K562 (cell line): ENCODE measurements at regions not wholly inside any gene's neighbourhood (a gene's known extent, or its start where the extent isn't known, plus 50 kb on each side); places are given as distances from the start of the nearest gene placed in this dataset.

Source experiments
- ATAC-seq: fragments of 200-7000 bp; cut with Tn5 transposase; 3 replicates; pipeline ENCODE4 v1.9.1; 2020; ENCODE audit warnings: moderate library complexity
- BruUV-seq: library from RNA; stranded (reverse); fragments of 400-500 nt; replicated peaks from 2 replicates; lab custom pipeline; 2021; lab: Mats Ljungman, UMichigan
- CTCF ChIA-PET: fragments of 300-600 bp; formaldehyde crosslinking; extraction: SDS; loops from one replicate; lab custom pipeline; 2021; ENCODE audit warnings: low intra/inter-chr PET ratio; lab: Yijun Ruan, JAX
- POLR2A ChIA-PET: fragments of 300-600, 350-650 bp; sonication (Branson Sonifier 250); formaldehyde crosslinking; extraction: SDS; loops from one replicate; lab custom pipeline; 2021; ENCODE audit warnings: antibody characterized with exemption, inconsistent platforms; lab: Yijun Ruan, JAX
- DNase-seq, 4 experiments: peaks; one replicate each; pipeline versions ENCODE4 v3.0.0 to v3.0.0-alpha.2; 2011 to 2018; ENCODE audit warnings: low spot score in 3 of 4, mixed read lengths in 3 of 4; ENCODE audit errors: extremely low read depth in 1 of 4
- FAIRE-seq: peaks from 2 replicates; lab custom pipeline; 2011; peaks lifted over from hg19 to GRCh38; lab: Jason Lieb, UNC
- H2AFZ ChIP-seq: 2 replicates; pipeline ENCODE4 v1.6.0; 2011; ENCODE audit warnings: low read depth, low read length, control low read depth, inconsistent platforms
- H3K27ac ChIP-seq: fragments of 200-600 bp; 3 replicates; pipeline ENCODE4 v1.8.0; 2011; ENCODE audit warnings: low read depth, mild to moderate bottlenecking, control low read depth, inconsistent platforms, low read length, moderate library complexity, mixed read lengths; ENCODE audit errors: extremely low read depth
- H3K27me3 ChIP-seq, 2 experiments: fragments of 300-600 bp in 1 of 2; 2 replicates in 1 of 2; 3 replicates in 1 of 2; pipeline versions ENCODE4 v1.6.0 to v1.8.0; 2011; ENCODE audit warnings: inconsistent platforms in 2 of 2, low read length in 2 of 2, mild to moderate bottlenecking in 1 of 2, mixed read lengths in 1 of 2, moderate library complexity in 1 of 2; ENCODE audit not compliant: control insufficient read depth in 2 of 2, insufficient read depth in 2 of 2
- H3K36me3 ChIP-seq: fragments of 300-600 bp; 3 replicates; pipeline ENCODE4 v1.8.0; 2011; ENCODE audit warnings: mild to moderate bottlenecking, low read length, inconsistent platforms; ENCODE audit not compliant: control insufficient read depth, insufficient read depth
- H3K4me1 ChIP-seq, 2 experiments: fragments of 200-600 bp in 1 of 2; replicated peaks in 1 of 2; 2 replicates in 1 of 2; 3 replicates in 1 of 2; pipeline versions ENCODE4 v1.5.1 to v1.8.0; 2011; ENCODE audit warnings: inconsistent platforms in 2 of 2, low read length in 2 of 2, mild to moderate bottlenecking in 1 of 2, mixed read lengths in 1 of 2, moderate library complexity in 1 of 2; ENCODE audit not compliant: control insufficient read depth in 2 of 2, insufficient read depth in 2 of 2
- H3K4me2 ChIP-seq: 2 replicates; pipeline ENCODE4 v1.6.1; 2011; ENCODE audit warnings: low read length, control low read depth, inconsistent platforms, mixed read lengths; ENCODE audit not compliant: insufficient read depth
- H3K4me3 ChIP-seq: fragments of 200-600 bp; sonication (generic), shearing (Covaris generic); 2 replicates; pipeline ENCODE4 v1.5.1; 2016; ENCODE audit warnings: control low read depth, inconsistent platforms
- H3K79me2 ChIP-seq: fragments of 200-600 bp; 3 replicates; pipeline ENCODE4 v1.8.0; 2011; ENCODE audit warnings: low read length, inconsistent platforms; ENCODE audit not compliant: control insufficient read depth, insufficient read depth
- H3K9ac ChIP-seq, 2 experiments: 2 replicates each; pipeline versions ENCODE4 v1.6.0 to v1.6.1; 2011; ENCODE audit warnings: low read depth in 2 of 2, low read length in 2 of 2, control low read depth in 1 of 2, inconsistent platforms in 1 of 2, mild to moderate bottlenecking in 1 of 2, mixed read lengths in 1 of 2; ENCODE audit not compliant: insufficient read depth in 1 of 2
- H3K9me1 ChIP-seq: one replicate; pipeline ENCODE4 v1.6.0; 2011; ENCODE audit warnings: inconsistent platforms, mild to moderate bottlenecking, low read length, moderate library complexity; ENCODE audit not compliant: control insufficient read depth, insufficient read depth
- H3K9me3 ChIP-seq: replicated peaks from 2 replicates; pipeline ENCODE4 v1.5.1; 2011; ENCODE audit warnings: low read depth, low read length, inconsistent platforms; ENCODE audit not compliant: control insufficient read depth, insufficient read depth
- H4K20me1 ChIP-seq: replicated peaks from 2 replicates; pipeline ENCODE4 v1.6.1; 2011; ENCODE audit warnings: low read length, inconsistent platforms, mixed read lengths; ENCODE audit not compliant: control insufficient read depth, insufficient read depth
- CBX8 ChIP-seq: fragments of 200-600 bp; sonication (generic); IDR thresholded peaks from 2 replicates; pipeline ENCODE4 v1.6.1; 2012; ENCODE audit warnings: borderline replicate concordance, mixed run types, low read depth, mild to moderate bottlenecking, moderate library complexity, mixed read lengths, low read length, control low read depth, inconsistent platforms; ENCODE audit not compliant: poor library complexity, severe bottlenecking; ENCODE audit errors: extremely low read depth
- ESRRA ChIP-seq: fragments of 450-650 bp; IDR thresholded peaks from 2 replicates; pipeline ENCODE4 v1.6.1; 2014; ENCODE audit warnings: low read depth, mild to moderate bottlenecking, moderate library complexity, borderline replicate concordance
- NCOA1 ChIP-seq: fragments of 450-650 bp; IDR thresholded peaks from 2 replicates; pipeline ENCODE4 v1.6.1; 2016; ENCODE audit warnings: low read depth
- NCOA6 ChIP-seq: fragments of 450-650 bp; IDR thresholded peaks from 2 replicates; pipeline ENCODE4 v1.6.1; 2017; ENCODE audit warnings: mild to moderate bottlenecking
- PURB ChIP-seq: sonication (generic); formaldehyde crosslinking; IDR thresholded peaks from 2 replicates; pipeline ENCODE4 v1.9.0; 2021; ENCODE audit warnings: low read depth, mild to moderate bottlenecking, missing genetic modification reagents
- SAFB2 ChIP-seq: fragments of 200-400 bp; formaldehyde crosslinking; IDR thresholded peaks from 2 replicates; pipeline ENCODE4 v1.6.1; 2018; ENCODE audit warnings: borderline replicate concordance, low read length, low read depth, moderate library complexity; ENCODE audit not compliant: severe bottlenecking
- TBP ChIP-seq: optimal IDR thresholded peaks from 2 replicates; pipeline ENCODE3; 2011; ENCODE audit warnings: low read depth, low read length, improper control_type of control experiment
- YBX1 ChIP-seq: fragments of 450-650 bp; IDR thresholded peaks from 2 replicates; pipeline ENCODE4 v1.7.1; 2016; ENCODE audit warnings: mild to moderate bottlenecking
- WGBS: fragments of 100-300 bp; shearing (Covaris generic); methylation state at CpG from one replicate; pipeline ENCODE4 v1.1.6; 2016; ENCODE audit warnings: low coverage, mixed read lengths; ENCODE audit not compliant: insufficient coverage; ENCODE audit errors: missing lambda C conversion rate; 5-methylcytosine and 5-hydroxymethylcytosine counted together
- in situ Hi-C: fragments of 300-500 bp; cut with MboI; formaldehyde crosslinking; loops from 4 replicates; pipeline ENCODE4 v1.15.0; 2018; ENCODE audit warnings: inconsistent platforms, mixed read lengths
- intact Hi-C: fragments of 100-400 bp; cut with micrococcal nuclease; formaldehyde crosslinking; loops from 2 replicates; pipeline ENCODE4 v1.14.2; 2022
- TF ChIP-seq, protein P1 (sequence below): fragments of 250-450 bp; sonication (Bioruptor Pico); IDR thresholded peaks from 2 replicates; pipeline ENCODE4 v1.8.0; 2021; ENCODE audit warnings: moderate library complexity, mild to moderate bottlenecking, inconsistent platforms

DNA sequence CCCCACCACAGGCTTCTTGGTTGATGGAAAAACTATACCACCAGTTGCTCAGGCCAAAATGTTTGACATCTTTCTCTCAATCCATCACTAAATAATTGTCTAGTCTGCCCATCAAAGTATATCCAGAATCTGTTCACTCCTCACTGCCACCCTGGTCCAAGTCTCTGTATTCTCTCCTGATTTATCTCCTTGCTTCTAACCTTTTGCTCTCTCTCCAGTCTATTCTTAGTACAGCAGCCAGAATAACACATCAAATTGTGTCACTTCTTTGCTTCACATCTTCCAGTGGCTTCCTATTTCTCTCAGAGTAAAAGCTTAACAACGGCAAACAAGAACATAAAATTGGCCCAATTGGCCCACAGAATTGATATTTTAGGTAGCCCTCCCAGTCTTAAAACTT, 272.8 kb downstream of the IPO8 start:
- DNase-seq (no peak), FAIRE-seq (no peak), ATAC-seq (no peak)
- no peaks in the 10 kb centered on the region for H3K9me1 ChIP-seq
- no peak overlapping the region for H3K4me3 ChIP-seq
- ChIA-PET POLR2A (no interaction called here), CTCF (no interaction called here)
- no peak overlapping the region for H2AFZ ChIP-seq
- no TSS peak for BruUV-seq
- no peaks in the 10 kb centered on the region for H3K9me3 ChIP-seq
- no peak overlapping the region for H3K4me2 ChIP-seq
- no peaks in the 10 kb centered on the region for H3K27me3 ChIP-seq
- TF ChIP-seq, protein P1, sequence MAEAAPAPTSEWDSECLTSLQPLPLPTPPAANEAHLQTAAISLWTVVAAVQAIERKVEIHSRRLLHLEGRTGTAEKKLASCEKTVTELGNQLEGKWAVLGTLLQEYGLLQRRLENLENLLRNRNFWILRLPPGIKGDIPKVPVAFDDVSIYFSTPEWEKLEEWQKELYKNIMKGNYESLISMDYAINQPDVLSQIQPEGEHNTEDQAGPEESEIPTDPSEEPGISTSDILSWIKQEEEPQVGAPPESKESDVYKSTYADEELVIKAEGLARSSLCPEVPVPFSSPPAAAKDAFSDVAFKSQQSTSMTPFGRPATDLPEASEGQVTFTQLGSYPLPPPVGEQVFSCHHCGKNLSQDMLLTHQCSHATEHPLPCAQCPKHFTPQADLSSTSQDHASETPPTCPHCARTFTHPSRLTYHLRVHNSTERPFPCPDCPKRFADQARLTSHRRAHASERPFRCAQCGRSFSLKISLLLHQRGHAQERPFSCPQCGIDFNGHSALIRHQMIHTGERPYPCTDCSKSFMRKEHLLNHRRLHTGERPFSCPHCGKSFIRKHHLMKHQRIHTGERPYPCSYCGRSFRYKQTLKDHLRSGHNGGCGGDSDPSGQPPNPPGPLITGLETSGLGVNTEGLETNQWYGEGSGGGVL (CRISPR knock-in tag), result no peak
- TF ChIP-seq ESRRA (no peak), YBX1 (no peak), NCOA1 (no peak)
- intact Hi-C loops, result no loop called here
- no peak overlapping the region for H3K9ac ChIP-seq
- H4K20me1 ChIP-seq, result no peaks in the 10 kb centered on the region
- H3K79me2 ChIP-seq, result no peaks in the 10 kb centered on the region
- H3K27ac ChIP-seq, result no peak overlapping the region
- WGBS, result 8% methylated on average over 1 of the region's 1 CpG
- no peaks in the 10 kb centered on the region; a peak in 1 of 5 replicates for H3K4me1 ChIP-seq
- no peaks in the 10 kb centered on the region for H3K36me3 ChIP-seq
- in situ Hi-C loops, result no loop called here

DNA sequence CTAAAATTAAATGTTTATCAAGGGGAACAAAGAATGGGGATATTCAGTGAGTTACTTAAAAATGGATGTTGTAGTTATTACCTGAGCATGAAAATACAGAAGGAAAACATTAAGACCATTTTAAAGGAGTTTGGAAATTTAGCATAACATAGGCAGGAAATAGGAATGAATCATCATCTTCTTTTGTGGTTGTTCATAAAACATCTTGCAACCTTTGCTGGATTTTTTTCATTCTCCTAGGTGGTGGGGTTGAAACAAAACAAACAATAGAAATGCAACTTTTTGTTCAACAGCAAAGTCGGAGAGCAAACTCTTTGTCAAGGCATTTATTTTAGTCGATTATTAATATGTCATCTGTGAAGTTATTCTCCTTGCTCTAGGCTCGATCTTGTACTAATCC, 275.1 kb downstream of the IPO8 start:
- no peak overlapping the region for H3K27ac ChIP-seq
- no peaks in the 10 kb centered on the region for H3K79me2 ChIP-seq
- no peaks in the 10 kb centered on the region for H3K9me1 ChIP-seq
- 0% methylated on average over 3 of the region's 3 CpGs for WGBS
- H4K20me1 ChIP-seq, result no peaks in the 10 kb centered on the region
- H3K9me3 ChIP-seq, result no peaks in the 10 kb centered on the region
- ChIA-PET CTCF (no interaction called here), POLR2A (no interaction called here)
- ATAC-seq (no peak), FAIRE-seq (no peak), DNase-seq (no peak)
- H3K4me2 ChIP-seq, result no peak overlapping the region
- in situ Hi-C loops, result no loop called here
- H3K4me3 ChIP-seq, result no peak overlapping the region
- H3K36me3 ChIP-seq, result no peaks in the 10 kb centered on the region
- no peak overlapping the region for H2AFZ ChIP-seq
- no peaks in the 10 kb centered on the region for H3K27me3 ChIP-seq
- H3K9ac ChIP-seq, result no peak overlapping the region
- no peak for TF ChIP-seq CBX8
- no peak for TF ChIP-seq TBP
- no peak for TF ChIP-seq PURB (CRISPR knock-in tag)
- TF ChIP-seq NCOA6, result no peak
- TF ChIP-seq SAFB2, result no peak
- TF ChIP-seq, all 486 proteins: peak for 0
- no peaks in the 10 kb centered on the region; a peak in 1 of 5 replicates for H3K4me1 ChIP-seq
- intact Hi-C loops, result no loop called here
- BruUV-seq, result no TSS peak
